ENCODE measurements at regions not wholly inside any gene's neighbourhood (a gene's known extent, or its start where the extent isn't known, plus 50 kb on each side); places are given as distances from the start of the nearest gene placed in this dataset.

GRCh38 chr4:52266537-52267137, 215.5 kb downstream of the SPATA18 start:
- TF ChIP-seq CTCF (IDR thresholded peaks at IDR 0.05) (no peak), POLR2A (IDR thresholded peaks at IDR 0.05) (no peak)
